K562 (cell line): ENCODE measurements at regions not wholly inside any gene's neighbourhood (a gene's known extent, or its start where the extent isn't known, plus 50 kb on each side); places are given as distances from the start of the nearest gene placed in this dataset.

Experiments
- ATAC-seq: fragments of 200-7000 bp; cut with Tn5 transposase; 3 replicates; pipeline ENCODE4 v1.9.1; 2020; ENCODE audit warnings: moderate library complexity
- BruUV-seq: library from RNA; stranded (reverse); fragments of 400-500 nt; replicated peaks from 2 replicates; lab custom pipeline; 2021; lab: Mats Ljungman, UMichigan
- CTCF ChIA-PET: fragments of 300-600 bp; formaldehyde crosslinking; extraction: SDS; loops from one replicate; lab custom pipeline; 2021; ENCODE audit warnings: low intra/inter-chr PET ratio; lab: Yijun Ruan, JAX
- POLR2A ChIA-PET: fragments of 300-600, 350-650 bp; sonication (Branson Sonifier 250); formaldehyde crosslinking; extraction: SDS; loops from one replicate; lab custom pipeline; 2021; ENCODE audit warnings: antibody characterized with exemption, inconsistent platforms; lab: Yijun Ruan, JAX
- DNase-seq, 4 experiments: peaks; one replicate each; pipeline versions ENCODE4 v3.0.0 to v3.0.0-alpha.2; 2011 to 2018; ENCODE audit warnings: low spot score in 3 of 4, mixed read lengths in 3 of 4; ENCODE audit errors: extremely low read depth in 1 of 4
- FAIRE-seq: peaks from 2 replicates; lab custom pipeline; 2011; peaks lifted over from hg19 to GRCh38; lab: Jason Lieb, UNC
- H2AFZ ChIP-seq: 2 replicates; pipeline ENCODE4 v1.6.0; 2011; ENCODE audit warnings: low read depth, low read length, control low read depth, inconsistent platforms
- H3K27ac ChIP-seq: fragments of 200-600 bp; 3 replicates; pipeline ENCODE4 v1.8.0; 2011; ENCODE audit warnings: low read depth, mild to moderate bottlenecking, control low read depth, inconsistent platforms, low read length, moderate library complexity, mixed read lengths; ENCODE audit errors: extremely low read depth
- H3K27me3 ChIP-seq, 2 experiments: fragments of 300-600 bp in 1 of 2; 2 replicates in 1 of 2; 3 replicates in 1 of 2; pipeline versions ENCODE4 v1.6.0 to v1.8.0; 2011; ENCODE audit warnings: inconsistent platforms in 2 of 2, low read length in 2 of 2, mild to moderate bottlenecking in 1 of 2, mixed read lengths in 1 of 2, moderate library complexity in 1 of 2; ENCODE audit not compliant: control insufficient read depth in 2 of 2, insufficient read depth in 2 of 2
- H3K36me3 ChIP-seq: fragments of 300-600 bp; 3 replicates; pipeline ENCODE4 v1.8.0; 2011; ENCODE audit warnings: mild to moderate bottlenecking, low read length, inconsistent platforms; ENCODE audit not compliant: control insufficient read depth, insufficient read depth
- H3K4me1 ChIP-seq, 2 experiments: fragments of 200-600 bp in 1 of 2; replicated peaks in 1 of 2; 2 replicates in 1 of 2; 3 replicates in 1 of 2; pipeline versions ENCODE4 v1.5.1 to v1.8.0; 2011; ENCODE audit warnings: inconsistent platforms in 2 of 2, low read length in 2 of 2, mild to moderate bottlenecking in 1 of 2, mixed read lengths in 1 of 2, moderate library complexity in 1 of 2; ENCODE audit not compliant: control insufficient read depth in 2 of 2, insufficient read depth in 2 of 2
- H3K4me2 ChIP-seq: 2 replicates; pipeline ENCODE4 v1.6.1; 2011; ENCODE audit warnings: low read length, control low read depth, inconsistent platforms, mixed read lengths; ENCODE audit not compliant: insufficient read depth
- H3K4me3 ChIP-seq: fragments of 200-600 bp; sonication (generic), shearing (Covaris generic); 2 replicates; pipeline ENCODE4 v1.5.1; 2016; ENCODE audit warnings: control low read depth, inconsistent platforms
- H3K79me2 ChIP-seq: fragments of 200-600 bp; 3 replicates; pipeline ENCODE4 v1.8.0; 2011; ENCODE audit warnings: low read length, inconsistent platforms; ENCODE audit not compliant: control insufficient read depth, insufficient read depth
- H3K9ac ChIP-seq, 2 experiments: 2 replicates each; pipeline versions ENCODE4 v1.6.0 to v1.6.1; 2011; ENCODE audit warnings: low read depth in 2 of 2, low read length in 2 of 2, control low read depth in 1 of 2, inconsistent platforms in 1 of 2, mild to moderate bottlenecking in 1 of 2, mixed read lengths in 1 of 2; ENCODE audit not compliant: insufficient read depth in 1 of 2
- H3K9me1 ChIP-seq: one replicate; pipeline ENCODE4 v1.6.0; 2011; ENCODE audit warnings: inconsistent platforms, mild to moderate bottlenecking, low read length, moderate library complexity; ENCODE audit not compliant: control insufficient read depth, insufficient read depth
- H3K9me3 ChIP-seq: replicated peaks from 2 replicates; pipeline ENCODE4 v1.5.1; 2011; ENCODE audit warnings: low read depth, low read length, inconsistent platforms; ENCODE audit not compliant: control insufficient read depth, insufficient read depth
- H4K20me1 ChIP-seq: replicated peaks from 2 replicates; pipeline ENCODE4 v1.6.1; 2011; ENCODE audit warnings: low read length, inconsistent platforms, mixed read lengths; ENCODE audit not compliant: control insufficient read depth, insufficient read depth
- ELF1 ChIP-seq: fragments of 200-800 bp; sonication (Bioruptor generic); IDR thresholded peaks from 2 replicates; pipeline ENCODE4 v1.6.1; 2016; ENCODE audit warnings: missing genetic modification characterization, missing compliant biosample characterization
- HSF4 ChIP-seq: fragments of 250-450 bp; sonication (Bioruptor Pico); IDR thresholded peaks from 2 replicates; pipeline ENCODE4 v2.1.2; 2022; ENCODE audit warnings: mild to moderate bottlenecking, moderate library complexity, borderline replicate concordance
- REST ChIP-seq, 2 experiments: fragments of 450-650 bp; formaldehyde crosslinking in 1 of 2; IDR thresholded peaks; 2 replicates each; pipeline versions ENCODE4 v1.4.0 to v1.6.1; 2014 to 2020; ENCODE audit warnings: mild to moderate bottlenecking in 2 of 2, borderline replicate concordance in 1 of 2, low read depth in 1 of 2
- SREBF2 ChIP-seq: sonication (generic); formaldehyde crosslinking; IDR thresholded peaks from 2 replicates; pipeline ENCODE4 v1.4.0; 2020; ENCODE audit warnings: mild to moderate bottlenecking, missing genetic modification reagents
- TAF15 ChIP-seq: fragments of 200-400 bp; formaldehyde crosslinking; IDR thresholded peaks from 2 replicates; pipeline ENCODE4 v1.6.1; 2017; ENCODE audit warnings: mild to moderate bottlenecking, low read depth, low read length, moderate library complexity
- ZNF311 ChIP-seq: fragments of 250-450 bp; sonication (Bioruptor Pico); IDR thresholded peaks from 2 replicates; pipeline ENCODE4 v1.4.0; 2020; ENCODE audit warnings: mild to moderate bottlenecking, moderate library complexity
- ZNF384 ChIP-seq: IDR thresholded peaks from 2 replicates; pipeline ENCODE4 v1.6.1; 2012; ENCODE audit warnings: low read depth, low read length, improper control_type of control experiment
- ZNF830 ChIP-seq: fragments of 250-450 bp; sonication (Bioruptor Pico); IDR thresholded peaks from 2 replicates; pipeline ENCODE4 v1.5.0; 2021; ENCODE audit warnings: mild to moderate bottlenecking
- WGBS: fragments of 100-300 bp; shearing (Covaris generic); methylation state at CpG from one replicate; pipeline ENCODE4 v1.1.6; 2016; ENCODE audit warnings: low coverage, mixed read lengths; ENCODE audit not compliant: insufficient coverage; ENCODE audit errors: missing lambda C conversion rate; 5-methylcytosine and 5-hydroxymethylcytosine counted together
- in situ Hi-C: fragments of 300-500 bp; cut with MboI; formaldehyde crosslinking; loops from 4 replicates; pipeline ENCODE4 v1.15.0; 2018; ENCODE audit warnings: inconsistent platforms, mixed read lengths
- intact Hi-C: fragments of 100-400 bp; cut with micrococcal nuclease; formaldehyde crosslinking; loops from 2 replicates; pipeline ENCODE4 v1.14.2; 2022
- TF ChIP-seq, protein P1 (sequence below), 2 experiments: fragments of 450-650 bp; conservative IDR thresholded peaks; 2 replicates each; pipeline ENCODE4 v1.6.1; 2017; ENCODE audit warnings: mild to moderate bottlenecking in 2 of 2, moderate library complexity in 2 of 2

DNA sequence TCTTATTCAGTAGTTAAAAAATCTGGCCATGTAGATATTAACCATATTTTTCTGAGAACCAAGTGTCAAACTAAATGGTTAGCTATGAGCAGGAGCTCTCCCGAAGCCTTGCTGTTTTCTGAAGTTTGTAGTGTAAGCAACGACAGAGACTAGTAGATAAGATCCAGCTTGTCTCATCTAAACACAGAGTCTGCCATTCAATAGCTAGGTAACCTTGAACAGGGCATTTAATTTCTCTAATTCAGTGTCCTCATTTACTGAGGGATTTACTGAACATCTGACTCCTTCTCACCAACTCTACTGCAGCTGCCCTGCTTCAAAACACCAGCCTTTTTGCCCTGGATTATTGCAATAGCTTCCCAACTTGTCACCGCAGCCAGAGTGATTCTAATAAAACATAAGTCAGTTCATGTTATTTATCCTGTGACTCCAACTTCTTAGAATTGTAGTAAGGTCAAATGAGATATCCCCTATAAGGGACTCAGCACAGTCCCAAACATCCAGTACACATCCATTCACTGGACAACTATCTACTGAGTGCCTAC lies 337.0 kb downstream of the PLK2 start:
- Histone ChIP-seq H3K9me3 (no peaks in the 10 kb centered on the region; the same call in 1 of the 2 replicates), H3K27me3 (no peaks in the 10 kb centered on the region), H3K9ac (no peak overlapping the region), H4K20me1 (no peaks in the 10 kb centered on the region), H2AFZ (peak overlapping the region; percentile 72), H3K4me3 (no peak overlapping the region), H3K36me3 (no peaks in the 10 kb centered on the region), H3K9me1 (no peaks in the 10 kb centered on the region), H3K79me2 (no peaks in the 10 kb centered on the region), H3K4me1 (peaks cover 0 to 6% of the 10 kb centered on the region in 2 experiments; a peak in 1 of 5 replicates), H3K4me2 (no peak overlapping the region; the same call in 1 of the 2 replicates), H3K27ac (no peak overlapping the region)
- WGBS: 2% methylated on average over 3 of the region's 3 CpGs
- no TSS peak for BruUV-seq
- in situ Hi-C loops: no loop called here
- intact Hi-C loops: no loop called here
- peak; percentile 20; the same call in 1 of the 3 replicates for ATAC-seq
- ChIA-PET CTCF (no interaction called here), POLR2A (no interaction called here)
- no peak for DNase-seq
- FAIRE-seq: no peak
- TF ChIP-seq SREBF2 (CRISPR knock-in tag) (no peak), TAF15 (no peak), ELF1 (no peak), ZNF384 (no peak), ZNF830 (no peak), REST (IDR thresholded peaks at IDR 0.05; ENCODE audit: borderline replicate concordance) (no peak), REST (CRISPR knock-in tag; IDR thresholded peaks at IDR 0.05; ENCODE audit: low read depth) (no peak), ZNF311 (no peak), HSF4 (CRISPR knock-in tag) (no peak)
- TF ChIP-seq, protein P1, sequence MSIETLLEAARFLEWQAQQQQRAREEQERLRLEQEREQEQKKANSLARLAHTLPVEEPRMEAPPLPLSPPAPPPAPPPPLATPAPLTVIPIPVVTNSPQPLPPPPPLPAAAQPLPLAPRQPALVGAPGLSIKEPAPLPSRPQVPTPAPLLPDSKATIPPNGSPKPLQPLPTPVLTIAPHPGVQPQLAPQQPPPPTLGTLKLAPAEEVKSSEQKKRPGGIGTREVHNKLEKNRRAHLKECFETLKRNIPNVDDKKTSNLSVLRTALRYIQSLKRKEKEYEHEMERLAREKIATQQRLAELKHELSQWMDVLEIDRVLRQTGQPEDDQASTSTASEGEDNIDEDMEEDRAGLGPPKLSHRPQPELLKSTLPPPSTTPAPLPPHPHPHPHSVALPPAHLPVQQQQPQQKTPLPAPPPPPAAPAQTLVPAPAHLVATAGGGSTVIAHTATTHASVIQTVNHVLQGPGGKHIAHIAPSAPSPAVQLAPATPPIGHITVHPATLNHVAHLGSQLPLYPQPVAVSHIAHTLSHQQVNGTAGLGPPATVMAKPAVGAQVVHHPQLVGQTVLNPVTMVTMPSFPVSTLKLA (conservative IDR thresholded peaks at IDR 0.05): no peak
